GM12878 (cell line): ENCODE measurements at regions not wholly inside any gene's neighbourhood (a gene's known extent, or its start where the extent isn't known, plus 50 kb on each side); places are given as distances from the start of the nearest gene placed in this dataset.
"Not testable (repeated sequence)": the region's sequence is repeated elsewhere in the genome, so short reads cannot be mapped to it uniquely, and the experiment has no call there.

ENCODE experiments used
- ATAC-seq: fragments of 200-7000 bp; cut with Tn5 transposase; 3 replicates; pipeline ENCODE4 v1.9.1; 2020; ENCODE audit warnings: mild to moderate bottlenecking, moderate library complexity
- BruUV-seq: library from RNA; stranded (reverse); fragments of 400-500 nt; replicated peaks from 2 replicates; lab custom pipeline; 2021; lab: Mats Ljungman, UMichigan
- CTCF ChIA-PET: fragments of 300-600 bp; sonication (Branson Sonifier 250); formaldehyde crosslinking; extraction: SDS; loops from one replicate; lab custom pipeline; 2021; ENCODE audit warnings: inconsistent platforms; lab: Yijun Ruan, JAX
- POLR2A ChIA-PET: fragments of 350-600 bp; formaldehyde crosslinking; extraction: SDS; loops from one replicate; lab custom pipeline; 2021; ENCODE audit warnings: inconsistent platforms; lab: Charles Lee
- RAD21 ChIA-PET: fragments of 300-600 bp; sonication (Branson Sonifier 250); formaldehyde crosslinking; loops from one replicate; lab custom pipeline; 2023; ENCODE audit warnings: antibody characterized with exemption; ENCODE audit not compliant: unreplicated experiment; lab: Charles Lee
- SMC1A ChIA-PET: fragments of 300-600 bp; sonication (Branson Sonifier 250); formaldehyde crosslinking; loops from one replicate; lab custom pipeline; 2023; ENCODE audit not compliant: unreplicated experiment, uncharacterized antibody; lab: Charles Lee
- DNase-seq: peaks from one replicate; pipeline ENCODE4 v3.0.0-alpha.2; 2011; ENCODE audit warnings: low read depth, low spot score
- FAIRE-seq: peaks from 3 replicates; lab custom pipeline; 2011; peaks lifted over from hg19 to GRCh38; lab: Jason Lieb, UNC
- H2AFZ ChIP-seq: 2 replicates; pipeline ENCODE4 v1.6.0; 2011; ENCODE audit warnings: low read depth, low read length, control low read depth; ENCODE audit not compliant: control insufficient read depth
- H3K27ac ChIP-seq: 2 replicates; pipeline ENCODE4 v1.5.1; 2011; ENCODE audit warnings: control low read depth; ENCODE audit not compliant: control insufficient read depth, insufficient read depth
- H3K27me3 ChIP-seq, 2 experiments: replicated peaks in 1 of 2; 2 replicates each; pipeline versions ENCODE4 v1.6.0 to v1.6.1; 2011; ENCODE audit warnings: low read length in 1 of 2; ENCODE audit not compliant: control insufficient read depth in 2 of 2, insufficient read depth in 2 of 2
- H3K36me3 ChIP-seq, 2 experiments: 2 replicates each; pipeline ENCODE4 v1.5.1; 2011; ENCODE audit warnings: low read length in 1 of 2; ENCODE audit not compliant: control insufficient read depth in 2 of 2, insufficient read depth in 2 of 2
- H3K4me1 ChIP-seq: 2 replicates; pipeline ENCODE4 v1.6.1; 2011; ENCODE audit warnings: mild to moderate bottlenecking, low read length, moderate library complexity, mixed read lengths; ENCODE audit not compliant: control insufficient read depth, insufficient read depth
- H3K4me2 ChIP-seq: 2 replicates; pipeline ENCODE4 v1.6.0; 2011; ENCODE audit warnings: control low read depth; ENCODE audit not compliant: control insufficient read depth, insufficient read depth
- H3K4me3 ChIP-seq: fragments of 200-600 bp; sonication (generic); 2 replicates; pipeline ENCODE4 v1.5.1; 2016
- H3K79me2 ChIP-seq: 2 replicates; pipeline ENCODE4 v1.6.0; 2011; ENCODE audit warnings: low read length; ENCODE audit not compliant: control insufficient read depth, insufficient read depth
- H3K9ac ChIP-seq: 2 replicates; pipeline ENCODE4 v1.8.0; 2011; ENCODE audit warnings: low read length, control low read depth, mixed read lengths; ENCODE audit not compliant: control insufficient read depth, insufficient read depth
- H3K9me3 ChIP-seq: replicated peaks from 3 replicates; pipeline ENCODE4 v1.5.1; 2011; ENCODE audit warnings: mild to moderate bottlenecking, low read length; ENCODE audit not compliant: control insufficient read depth, insufficient read depth
- H4K20me1 ChIP-seq: 2 replicates; pipeline ENCODE4 v1.6.0; 2011; ENCODE audit not compliant: control insufficient read depth, insufficient read depth
- HSF1 ChIP-seq: fragments of 150-350 bp; IDR thresholded peaks from 2 replicates; pipeline ENCODE4 v1.6.1; 2014; ENCODE audit warnings: mild to moderate bottlenecking, low read depth, low read length
- IRF3 ChIP-seq: fragments of 450-650 bp; IDR thresholded peaks from 2 replicates; pipeline ENCODE4 v1.6.1; 2014; ENCODE audit warnings: mild to moderate bottlenecking
- KDM1A ChIP-seq: fragments of 200-600 bp; sonication (generic); IDR thresholded peaks from 2 replicates; pipeline ENCODE4 v1.6.1; 2016; ENCODE audit warnings: borderline replicate concordance
- NBN ChIP-seq: fragments of 450-650 bp; IDR thresholded peaks from 2 replicates; pipeline ENCODE4 v1.6.1; 2016
- NRF1 ChIP-seq: conservative IDR thresholded peaks from 2 replicates; pipeline ENCODE4 v1.6.1; 2011; ENCODE audit warnings: mild to moderate bottlenecking, low read depth, low read length, improper control_type of control experiment
- WGBS: methylation state at CpG from one replicate; pipeline ENCODE4 v1.1.6; 2016; ENCODE audit warnings: low lambda C conversion rate; ENCODE audit not compliant: insufficient replicate concordance, insufficient coverage; ENCODE audit errors: missing lambda C conversion rate; 5-methylcytosine and 5-hydroxymethylcytosine counted together
- in situ Hi-C: fragments of 300-500 bp; cut with MboI; formaldehyde crosslinking; loops from 9 replicates; pipeline ENCODE4 v1.14.3; 2018; ENCODE audit warnings: mixed read lengths
- intact Hi-C: fragments of 100-400 bp; cut with micrococcal nuclease; formaldehyde crosslinking; loops from one replicate; pipeline ENCODE4 v1.14.2; 2022; ENCODE audit not compliant: unreplicated experiment

GRCh38 chrX:66717926-66718325 is 79.0 kb upstream of the EDA2R start (continued):
- TF ChIP-seq HSF1 (no peak), NRF1 (no peak), KDM1A (no peak), NBN (no peak)
- TF ChIP-seq, all 136 proteins: peak for 0

GRCh38 chrX:66698273-66699204 is 59.7 kb upstream of the EDA2R start:
- ATAC-seq (peak; percentile 44), DNase-seq (no peak), FAIRE-seq (no peak)
- in situ Hi-C loops (no loop called here), intact Hi-C loops (no loop called here)
- Histone ChIP-seq H3K27me3 (no peaks in the 10 kb centered on the region), H3K4me3 (no peak overlapping the region), H3K9ac (no peak overlapping the region), H2AFZ (no peak overlapping the region), H3K4me1 (no peaks in the 10 kb centered on the region), H4K20me1 (no peaks in the 10 kb centered on the region), H3K4me2 (no peak overlapping the region), H3K27ac (no peak overlapping the region), H3K79me2 (no peaks in the 10 kb centered on the region), H3K9me3 (no peaks in the 10 kb centered on the region), H3K36me3 (no peaks in the 10 kb centered on the region)
- ChIA-PET CTCF (no interaction called here), SMC1A (no interaction called here), POLR2A (interaction anchor here (0.6 kb wide), 1 partner anchor 99 kb away, joined by 3 read pairs; no protein-coding TSS in a partner anchor), RAD21 (no interaction called here)
- 0% methylated on average over 1 of the region's 1 CpG for WGBS
- BruUV-seq = no TSS peak
- no peak for TF ChIP-seq NBN
- TF ChIP-seq IRF3 = no peak

- H3K27ac ChIP-seq, H3K9ac ChIP-seq, H3K9me3 ChIP-seq, FAIRE-seq, POLR2A ChIA-PET, H3K4me1 ChIP-seq, DNase-seq, H4K20me1 ChIP-seq, intact Hi-C loops, H3K36me3 ChIP-seq, SMC1A ChIA-PET, H2AFZ ChIP-seq, H3K27me3 ChIP-seq, RAD21 ChIA-PET, H3K79me2 ChIP-seq, CTCF ChIA-PET, BruUV-seq, ATAC-seq, H3K4me3 ChIP-seq, H3K4me2 ChIP-seq, in situ Hi-C loops: not testable (repeated sequence)
- 40% methylated on average over 8 of the region's 8 CpGs for WGBS
These were observed 53.6 kb upstream of the EDA2R start for GRCh38 chrX:66692512-66692911.
